ENCODE measurements at regions not wholly inside any gene's neighbourhood (a gene's known extent, or its start where the extent isn't known, plus 50 kb on each side); places are given as distances from the start of the nearest gene placed in this dataset.
"Not testable (repeated sequence)": the region's sequence is repeated elsewhere in the genome, so short reads cannot be mapped to it uniquely, and the experiment has no call there.

DNA sequence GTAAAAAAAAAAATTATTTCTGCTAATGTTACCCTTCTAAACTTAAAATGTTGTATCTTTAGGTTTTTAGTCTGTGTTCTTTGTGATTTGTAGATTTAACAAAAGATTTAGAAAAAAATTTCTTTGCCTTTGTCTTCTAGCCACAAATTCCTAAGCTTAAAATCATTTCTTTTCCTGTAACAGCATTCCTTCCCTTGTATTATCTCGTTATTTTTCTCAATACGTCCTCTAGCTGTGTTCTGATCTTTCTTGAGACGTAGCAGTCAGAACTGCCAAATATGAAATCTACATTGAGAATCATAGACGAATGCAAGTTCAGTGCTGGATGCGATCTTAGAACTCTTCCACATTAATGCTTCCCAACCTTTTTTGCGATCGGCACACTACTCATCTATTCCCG lies 283.1 kb downstream of the UTRN start:
- DNase-seq, result no peak

DNA sequence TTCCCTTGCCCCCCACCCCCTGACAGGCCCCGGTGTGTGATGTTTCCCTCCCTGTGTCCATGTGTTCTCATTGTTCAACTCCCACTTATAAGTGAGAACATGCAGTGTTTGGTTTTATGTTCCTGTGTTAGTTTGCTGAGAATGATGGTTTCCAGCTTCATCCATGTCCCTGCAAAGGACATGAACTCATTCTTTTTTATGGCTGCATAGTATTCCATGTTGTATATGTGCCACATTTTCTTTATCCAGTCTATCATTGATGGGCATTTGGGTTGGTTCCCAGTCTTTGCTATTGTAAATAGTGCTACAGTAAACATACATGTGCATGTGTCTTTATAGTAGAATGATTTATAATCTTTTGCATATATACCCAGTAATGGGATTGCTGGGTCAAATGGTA lies 287.4 kb downstream of the UTRN start:
- H3K4me1 Mint-ChIP-seq (ENCODE audit: low read depth, unreplicated experiment); H3K36me3 Mint-ChIP-seq (ENCODE audit: unreplicated experiment); DNase-seq; H3K4me3 Mint-ChIP-seq (ENCODE audit: unreplicated experiment); H3K27ac Mint-ChIP-seq (ENCODE audit: unreplicated experiment); H3K27me3 Mint-ChIP-seq (ENCODE audit: unreplicated experiment); H3K9me3 Mint-ChIP-seq (ENCODE audit: unreplicated experiment): not testable (repeated sequence)

More for the DNA sequence above, 283.1 kb downstream of the UTRN start:
- H3K27me3 Mint-ChIP-seq (ENCODE audit: unreplicated experiment), result no peaks in the 10 kb centered on the region
- TF ChIP-seq, protein P1, sequence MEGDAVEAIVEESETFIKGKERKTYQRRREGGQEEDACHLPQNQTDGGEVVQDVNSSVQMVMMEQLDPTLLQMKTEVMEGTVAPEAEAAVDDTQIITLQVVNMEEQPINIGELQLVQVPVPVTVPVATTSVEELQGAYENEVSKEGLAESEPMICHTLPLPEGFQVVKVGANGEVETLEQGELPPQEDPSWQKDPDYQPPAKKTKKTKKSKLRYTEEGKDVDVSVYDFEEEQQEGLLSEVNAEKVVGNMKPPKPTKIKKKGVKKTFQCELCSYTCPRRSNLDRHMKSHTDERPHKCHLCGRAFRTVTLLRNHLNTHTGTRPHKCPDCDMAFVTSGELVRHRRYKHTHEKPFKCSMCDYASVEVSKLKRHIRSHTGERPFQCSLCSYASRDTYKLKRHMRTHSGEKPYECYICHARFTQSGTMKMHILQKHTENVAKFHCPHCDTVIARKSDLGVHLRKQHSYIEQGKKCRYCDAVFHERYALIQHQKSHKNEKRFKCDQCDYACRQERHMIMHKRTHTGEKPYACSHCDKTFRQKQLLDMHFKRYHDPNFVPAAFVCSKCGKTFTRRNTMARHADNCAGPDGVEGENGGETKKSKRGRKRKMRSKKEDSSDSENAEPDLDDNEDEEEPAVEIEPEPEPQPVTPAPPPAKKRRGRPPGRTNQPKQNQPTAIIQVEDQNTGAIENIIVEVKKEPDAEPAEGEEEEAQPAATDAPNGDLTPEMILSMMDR (IDR thresholded peaks at IDR 0.05; ENCODE audit: partially characterized antibody, unreplicated experiment), result no peak
- no peak overlapping the region for H3K4me3 Mint-ChIP-seq (ENCODE audit: unreplicated experiment)
- no peak overlapping the region for H3K27ac Mint-ChIP-seq (ENCODE audit: unreplicated experiment)
- H3K9me3 Mint-ChIP-seq (ENCODE audit: unreplicated experiment), result no peaks in the 10 kb centered on the region
- H3K36me3 Mint-ChIP-seq (ENCODE audit: unreplicated experiment), result no peaks in the 10 kb centered on the region
- no peaks in the 10 kb centered on the region for H3K4me1 Mint-ChIP-seq (ENCODE audit: low read depth, unreplicated experiment)

DNA sequence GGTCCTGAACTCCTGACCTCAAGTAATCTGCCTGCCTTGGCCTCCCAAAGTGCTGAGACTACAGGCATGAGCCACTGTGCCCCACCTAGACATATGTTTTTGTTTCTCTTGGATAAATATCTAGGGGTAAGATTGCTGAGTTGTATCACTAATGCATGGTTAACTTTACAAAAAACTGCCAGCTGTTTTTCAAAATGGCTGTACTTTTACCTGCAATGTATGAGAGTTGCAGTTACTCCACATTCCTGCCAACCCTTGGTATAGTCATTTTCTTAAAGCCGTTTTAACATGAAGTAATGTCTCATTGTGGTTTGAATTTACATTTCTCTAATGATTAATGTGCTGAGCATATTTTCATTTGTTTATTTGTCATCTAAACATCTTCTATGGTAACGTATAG lies 289.7 kb downstream of the UTRN start:
- Mint-ChIP-seq H3K9me3 (ENCODE audit: unreplicated experiment) (no peaks in the 10 kb centered on the region), H3K27me3 (ENCODE audit: unreplicated experiment) (no peaks in the 10 kb centered on the region), H3K36me3 (ENCODE audit: unreplicated experiment) (no peaks in the 10 kb centered on the region), H3K4me3 (ENCODE audit: unreplicated experiment) (no peak overlapping the region), H3K27ac (ENCODE audit: unreplicated experiment) (no peak overlapping the region), H3K4me1 (ENCODE audit: low read depth, unreplicated experiment) (no peaks in the 10 kb centered on the region)
- TF ChIP-seq, protein P1 (IDR thresholded peaks at IDR 0.05; ENCODE audit: partially characterized antibody, unreplicated experiment), result no peak
- no peak for DNase-seq

DNA sequence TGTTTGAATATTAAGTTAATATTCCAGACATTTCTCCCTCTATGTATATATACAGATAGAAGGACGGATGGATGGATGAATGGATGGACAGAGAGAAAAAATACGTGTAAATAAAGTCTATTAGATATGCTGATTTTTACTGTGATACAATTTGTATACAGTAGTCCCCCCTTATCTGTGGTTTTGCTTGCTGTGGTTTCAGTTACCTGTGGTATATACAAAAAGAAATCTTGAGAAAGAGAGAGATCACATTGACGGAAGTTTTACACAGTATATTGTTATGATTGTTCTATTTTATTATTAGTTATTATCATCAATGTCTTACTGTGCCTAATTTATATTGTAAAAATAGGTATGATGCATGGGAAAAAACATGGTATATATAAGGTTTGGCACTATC lies 290.2 kb downstream of the UTRN start:
- Mint-ChIP-seq H3K36me3 (ENCODE audit: unreplicated experiment) (no peaks in the 10 kb centered on the region), H3K9me3 (ENCODE audit: unreplicated experiment) (no peaks in the 10 kb centered on the region), H3K4me3 (ENCODE audit: unreplicated experiment) (no peak overlapping the region), H3K4me1 (ENCODE audit: low read depth, unreplicated experiment) (no peaks in the 10 kb centered on the region), H3K27ac (ENCODE audit: unreplicated experiment) (no peak overlapping the region), H3K27me3 (ENCODE audit: unreplicated experiment) (no peaks in the 10 kb centered on the region)
- TF ChIP-seq, protein P1 (IDR thresholded peaks at IDR 0.05; ENCODE audit: partially characterized antibody, unreplicated experiment), result no peak
- DNase-seq, result no peak

DNA sequence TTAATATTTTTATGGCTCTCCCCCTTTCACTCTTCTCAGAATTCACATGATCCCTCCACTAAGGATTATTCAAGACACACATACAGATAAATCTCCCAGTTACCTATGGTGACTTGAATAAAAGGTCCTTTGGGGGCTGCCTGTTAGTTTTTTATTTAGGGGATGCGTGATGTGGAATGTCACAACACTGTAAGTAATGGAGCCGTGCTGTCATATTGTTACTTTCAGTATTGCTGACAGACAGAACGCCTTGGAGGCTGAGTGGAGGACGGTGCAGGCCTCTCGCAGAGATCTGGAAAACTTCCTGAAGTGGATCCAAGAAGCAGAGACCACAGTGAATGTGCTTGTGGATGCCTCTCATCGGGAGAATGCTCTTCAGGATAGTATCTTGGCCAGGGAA lies 291.7 kb downstream of the UTRN start:
- H3K27me3 Mint-ChIP-seq (ENCODE audit: unreplicated experiment), result no peaks in the 10 kb centered on the region
- H3K4me3 Mint-ChIP-seq (ENCODE audit: unreplicated experiment), result no peak overlapping the region
- H3K9me3 Mint-ChIP-seq (ENCODE audit: unreplicated experiment), result no peaks in the 10 kb centered on the region
- no peak overlapping the region for H3K27ac Mint-ChIP-seq (ENCODE audit: unreplicated experiment)
- TF ChIP-seq, protein P1 (IDR thresholded peaks at IDR 0.05; ENCODE audit: partially characterized antibody, unreplicated experiment), result no peak
- H3K36me3 Mint-ChIP-seq (ENCODE audit: unreplicated experiment), result no peaks in the 10 kb centered on the region
- no peaks in the 10 kb centered on the region for H3K4me1 Mint-ChIP-seq (ENCODE audit: low read depth, unreplicated experiment)
- no peak for DNase-seq
